ENCODE measurements at regions not wholly inside any gene's neighbourhood (a gene's known extent, or its start where the extent isn't known, plus 50 kb on each side); places are given as distances from the start of the nearest gene placed in this dataset.

GRCh38 chr1:4924356-4924755 lies 269.9 kb downstream of the AJAP1 start:
- no peaks in the 10 kb centered on the region for H3K9me3 ChIP-seq (ENCODE audit: control insufficient read depth, insufficient read depth, low read length)
- TF ChIP-seq EZH2phosphoT487 (IDR thresholded peaks at IDR 0.05; ENCODE audit: borderline replicate concordance, low read length) (no peak), CTCF (IDR thresholded peaks at IDR 0.05; ENCODE audit: low read depth, low read length, poor library complexity, severe bottlenecking) (no peak)
- H3K4me2 ChIP-seq (ENCODE audit: low read length): no peak overlapping the region

DNA sequence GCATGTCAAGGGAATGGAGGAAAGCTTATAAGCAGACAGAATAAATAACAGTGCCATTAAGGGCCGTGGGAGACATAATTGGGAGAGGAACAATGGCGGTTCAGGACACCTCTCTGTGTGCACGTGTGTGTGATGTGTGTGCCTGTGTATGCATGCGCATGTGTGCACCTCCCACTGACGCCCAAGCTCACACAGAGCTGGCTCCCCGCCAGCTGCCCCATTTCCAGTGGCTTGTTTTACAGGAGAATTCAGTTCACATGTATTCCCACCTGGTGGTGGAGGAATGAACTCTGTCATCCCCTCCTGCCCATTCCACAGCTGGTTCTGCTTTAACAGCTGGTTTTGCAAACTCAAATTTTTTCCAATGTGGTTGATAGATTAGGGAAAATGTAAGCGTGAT lies 262.2 kb downstream of the AJAP1 start:
- TF ChIP-seq CTCF (IDR thresholded peaks at IDR 0.05; ENCODE audit: low read depth, low read length, poor library complexity, severe bottlenecking): no peak
- no peak for TF ChIP-seq EZH2phosphoT487 (IDR thresholded peaks at IDR 0.05; ENCODE audit: borderline replicate concordance, low read length)
- Histone ChIP-seq H3K36me3 (ENCODE audit: control insufficient read depth, low read length) (no peaks in the 10 kb centered on the region), H3K4me2 (ENCODE audit: low read length) (no peak overlapping the region), H4K20me1 (ENCODE audit: control insufficient read depth, insufficient read depth, low read depth, low read length) (no peaks in the 10 kb centered on the region), H3K9me3 (ENCODE audit: control insufficient read depth, insufficient read depth, low read length) (no peaks in the 10 kb centered on the region), H3F3A (ENCODE audit: control insufficient read depth, insufficient read depth) (no peaks in the 10 kb centered on the region), H3K4me3 (ENCODE audit: low read length) (no peak overlapping the region), H3K4me1 (ENCODE audit: control insufficient read depth, low read length) (no peaks in the 10 kb centered on the region), H3K9me2 (replicated peaks; ENCODE audit: control insufficient read depth, low read length) (no peaks in the 10 kb centered on the region), H3K27me3 (ENCODE audit: control insufficient read depth, low read length) (no peaks in the 10 kb centered on the region), H3K79me2 (ENCODE audit: control insufficient read depth, low read length) (no peaks in the 10 kb centered on the region), H3K27ac (ENCODE audit: low read depth, low read length) (no peak overlapping the region)

More at GRCh38 chr1:4924356-4924755, 269.9 kb downstream of the AJAP1 start:
- Histone ChIP-seq H3F3A (ENCODE audit: control insufficient read depth, insufficient read depth) (no peaks in the 10 kb centered on the region), H3K9me2 (replicated peaks; ENCODE audit: control insufficient read depth, low read length) (no peaks in the 10 kb centered on the region), H3K4me1 (ENCODE audit: control insufficient read depth, low read length) (no peaks in the 10 kb centered on the region), H4K20me1 (ENCODE audit: control insufficient read depth, insufficient read depth, low read depth, low read length) (no peaks in the 10 kb centered on the region), H3K27me3 (ENCODE audit: control insufficient read depth, low read length) (no peaks in the 10 kb centered on the region), H3K36me3 (ENCODE audit: control insufficient read depth, low read length) (no peaks in the 10 kb centered on the region), H3K79me2 (ENCODE audit: control insufficient read depth, low read length) (no peaks in the 10 kb centered on the region), H3K27ac (ENCODE audit: low read depth, low read length) (no peak overlapping the region), H3K4me3 (ENCODE audit: low read length) (no peak overlapping the region)

DNA sequence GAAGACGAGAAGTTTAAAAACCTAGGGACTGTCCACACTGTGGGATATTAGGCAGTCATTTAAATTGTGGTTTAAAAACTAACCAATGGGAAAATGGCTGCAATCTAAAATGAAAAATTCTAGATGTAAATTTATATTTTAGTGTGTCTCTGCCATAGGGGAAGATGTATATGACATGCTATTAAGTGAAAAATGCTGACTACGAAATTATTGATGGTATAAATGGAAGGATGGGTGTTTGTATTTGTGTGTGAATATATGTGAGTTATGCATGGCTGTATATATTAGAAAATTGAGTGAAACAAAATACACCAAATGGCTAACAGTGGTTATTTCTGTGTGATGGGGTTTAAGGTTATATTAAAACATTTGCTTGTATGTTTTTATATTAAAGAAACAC lies 260.7 kb downstream of the AJAP1 start:
- no peaks in the 10 kb centered on the region for H3K9me2 ChIP-seq (replicated peaks; ENCODE audit: control insufficient read depth, low read length)
- H3K4me1 ChIP-seq (ENCODE audit: control insufficient read depth, low read length): no peaks in the 10 kb centered on the region
- no peaks in the 10 kb centered on the region for H3K9me3 ChIP-seq (ENCODE audit: control insufficient read depth, insufficient read depth, low read length)
- no peaks in the 10 kb centered on the region for H3K27me3 ChIP-seq (ENCODE audit: control insufficient read depth, low read length)
- no peaks in the 10 kb centered on the region for H3F3A ChIP-seq (ENCODE audit: control insufficient read depth, insufficient read depth)
- H3K36me3 ChIP-seq (ENCODE audit: control insufficient read depth, low read length): no peaks in the 10 kb centered on the region
- H3K27ac ChIP-seq (ENCODE audit: low read depth, low read length): no peak overlapping the region
- H3K79me2 ChIP-seq (ENCODE audit: control insufficient read depth, low read length): no peaks in the 10 kb centered on the region
- no peak overlapping the region for H3K4me2 ChIP-seq (ENCODE audit: low read length)
- H4K20me1 ChIP-seq (ENCODE audit: control insufficient read depth, insufficient read depth, low read depth, low read length): no peaks in the 10 kb centered on the region
- no peak for TF ChIP-seq EZH2phosphoT487 (IDR thresholded peaks at IDR 0.05; ENCODE audit: borderline replicate concordance, low read length)
- no peak for TF ChIP-seq CTCF (IDR thresholded peaks at IDR 0.05; ENCODE audit: low read depth, low read length, poor library complexity, severe bottlenecking)
- H3K4me3 ChIP-seq (ENCODE audit: low read length): no peak overlapping the region

GRCh38 chr1:4908486-4908885 lies 254.1 kb downstream of the AJAP1 start:
- H3K4me2 ChIP-seq (ENCODE audit: low read length): no peak overlapping the region
- H3K4me1 ChIP-seq (ENCODE audit: control insufficient read depth, low read length): no peaks in the 10 kb centered on the region
- H3K9me2 ChIP-seq (replicated peaks; ENCODE audit: control insufficient read depth, low read length): no peaks in the 10 kb centered on the region
- H3F3A ChIP-seq (ENCODE audit: control insufficient read depth, insufficient read depth): no peaks in the 10 kb centered on the region
- TF ChIP-seq EZH2phosphoT487 (IDR thresholded peaks at IDR 0.05; ENCODE audit: borderline replicate concordance, low read length) (no peak), CTCF (IDR thresholded peaks at IDR 0.05; ENCODE audit: low read depth, low read length, poor library complexity, severe bottlenecking) (no peak)
- H3K27me3 ChIP-seq (ENCODE audit: control insufficient read depth, low read length): no peaks in the 10 kb centered on the region
- no peak overlapping the region for H3K4me3 ChIP-seq (ENCODE audit: low read length)
- no peaks in the 10 kb centered on the region for H3K36me3 ChIP-seq (ENCODE audit: control insufficient read depth, low read length)
- H4K20me1 ChIP-seq (ENCODE audit: control insufficient read depth, insufficient read depth, low read depth, low read length): no peaks in the 10 kb centered on the region
- no peaks in the 10 kb centered on the region for H3K9me3 ChIP-seq (ENCODE audit: control insufficient read depth, insufficient read depth, low read length)
- no peak overlapping the region for H3K27ac ChIP-seq (ENCODE audit: low read depth, low read length)
- H3K79me2 ChIP-seq (ENCODE audit: control insufficient read depth, low read length): no peaks in the 10 kb centered on the region

Measured in DOHH2 (cell line).